ENCODE measurements at regions not wholly inside any gene's neighbourhood (a gene's known extent, or its start where the extent isn't known, plus 50 kb on each side); places are given as distances from the start of the nearest gene placed in this dataset.

DNA sequence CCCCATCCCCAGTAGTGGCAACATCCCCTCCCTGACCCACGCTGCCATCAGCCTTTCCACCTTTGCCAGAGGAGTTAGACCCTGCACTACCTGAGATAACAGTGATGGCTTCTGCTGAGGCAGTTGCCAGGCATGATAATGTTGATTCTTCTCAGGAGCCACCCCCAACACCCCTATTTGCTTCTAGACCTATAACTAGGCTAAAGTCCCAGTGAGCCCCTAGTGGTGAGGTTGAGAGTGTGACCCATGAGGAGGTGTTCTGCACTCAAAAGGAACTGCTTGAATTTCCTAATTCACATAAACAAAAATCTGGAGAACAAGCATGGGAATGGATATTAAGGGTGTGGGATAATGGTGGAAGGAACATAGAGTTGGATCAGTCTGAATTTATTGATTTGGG, 159.6 kb upstream of the COL11A1 start:
- no peak for ATAC-seq (ENCODE audit: insufficient read depth, low FRiP score)
- H3K27ac ChIP-seq (ENCODE audit: low read depth in 1 of 2, low read length in 1 of 2) = no peak overlapping the region
- H3K27me3 ChIP-seq (ENCODE audit: control insufficient read depth in 3 of 3, insufficient read depth in 3 of 3, low read length in 2 of 3) = no peaks in the 10 kb centered on the region
- 64 to 88% methylated on average over 1 of the region's 1 CpG for WGBS, 2 donors
- no peak overlapping the region for H3K4me3 ChIP-seq
- no peak overlapping the region for H3K9ac ChIP-seq (ENCODE audit: insufficient read depth in 1 of 2, low read length in 2 of 2)
- no peak for DNase-seq
- TF ChIP-seq, protein P1, sequence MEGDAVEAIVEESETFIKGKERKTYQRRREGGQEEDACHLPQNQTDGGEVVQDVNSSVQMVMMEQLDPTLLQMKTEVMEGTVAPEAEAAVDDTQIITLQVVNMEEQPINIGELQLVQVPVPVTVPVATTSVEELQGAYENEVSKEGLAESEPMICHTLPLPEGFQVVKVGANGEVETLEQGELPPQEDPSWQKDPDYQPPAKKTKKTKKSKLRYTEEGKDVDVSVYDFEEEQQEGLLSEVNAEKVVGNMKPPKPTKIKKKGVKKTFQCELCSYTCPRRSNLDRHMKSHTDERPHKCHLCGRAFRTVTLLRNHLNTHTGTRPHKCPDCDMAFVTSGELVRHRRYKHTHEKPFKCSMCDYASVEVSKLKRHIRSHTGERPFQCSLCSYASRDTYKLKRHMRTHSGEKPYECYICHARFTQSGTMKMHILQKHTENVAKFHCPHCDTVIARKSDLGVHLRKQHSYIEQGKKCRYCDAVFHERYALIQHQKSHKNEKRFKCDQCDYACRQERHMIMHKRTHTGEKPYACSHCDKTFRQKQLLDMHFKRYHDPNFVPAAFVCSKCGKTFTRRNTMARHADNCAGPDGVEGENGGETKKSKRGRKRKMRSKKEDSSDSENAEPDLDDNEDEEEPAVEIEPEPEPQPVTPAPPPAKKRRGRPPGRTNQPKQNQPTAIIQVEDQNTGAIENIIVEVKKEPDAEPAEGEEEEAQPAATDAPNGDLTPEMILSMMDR (IDR thresholded peaks at IDR 0.05; ENCODE audit: control extremely low read depth, extremely low read depth) = no peak
- no peaks in the 10 kb centered on the region for H3K4me1 ChIP-seq (ENCODE audit: control insufficient read depth in 5 of 5, insufficient read depth in 5 of 5, low read length in 5 of 5)
- no peaks in the 10 kb centered on the region for H3K36me3 ChIP-seq (ENCODE audit: control insufficient read depth in 4 of 4, insufficient read depth in 4 of 4, low read length in 4 of 4)
- H3K9me3 ChIP-seq (ENCODE audit: control insufficient read depth in 4 of 4, insufficient read depth in 3 of 4, low read length in 3 of 4) = no peaks in the 10 kb centered on the region

DNA sequence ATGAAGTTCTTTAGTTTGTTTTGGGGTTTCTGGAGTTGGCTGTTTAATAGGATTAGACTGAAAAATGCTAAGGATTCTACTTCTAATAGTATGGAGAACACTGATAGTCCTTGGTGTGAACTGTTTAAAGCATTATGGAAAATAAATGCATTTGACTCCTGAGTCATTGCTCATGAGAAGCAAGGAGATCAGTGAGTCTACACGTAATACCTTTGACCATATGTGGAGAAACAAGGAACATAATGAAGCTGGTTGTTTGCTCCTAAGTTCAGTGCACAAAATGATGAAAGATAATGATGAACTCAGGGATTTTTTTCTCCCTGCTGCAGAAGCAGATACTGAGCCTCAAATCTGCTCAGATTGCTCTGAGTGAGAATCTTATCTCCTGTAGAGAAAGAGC, 158.9 kb upstream of the COL11A1 start:
- Histone ChIP-seq H3K27ac (ENCODE audit: low read depth in 1 of 2, low read length in 1 of 2) (no peak overlapping the region), H3K4me3 (no peak overlapping the region), H3K27me3 (ENCODE audit: control insufficient read depth in 3 of 3, insufficient read depth in 3 of 3, low read length in 2 of 3) (no peaks in the 10 kb centered on the region), H3K9ac (ENCODE audit: insufficient read depth in 1 of 2, low read length in 2 of 2) (no peak overlapping the region), H3K36me3 (ENCODE audit: control insufficient read depth in 4 of 4, insufficient read depth in 4 of 4, low read length in 4 of 4) (no peaks in the 10 kb centered on the region), H3K9me3 (ENCODE audit: control insufficient read depth in 4 of 4, insufficient read depth in 3 of 4, low read length in 3 of 4) (no peaks in the 10 kb centered on the region), H3K4me1 (ENCODE audit: control insufficient read depth in 5 of 5, insufficient read depth in 5 of 5, low read length in 5 of 5) (no peaks in the 10 kb centered on the region)
- no peak for ATAC-seq (ENCODE audit: insufficient read depth, low FRiP score)
- TF ChIP-seq, protein P1 (IDR thresholded peaks at IDR 0.05; ENCODE audit: control extremely low read depth, extremely low read depth) = no peak
- DNase-seq = no peak
- 74 to 85% methylated on average over 1 of the region's 1 CpG for WGBS, 2 donors

DNA sequence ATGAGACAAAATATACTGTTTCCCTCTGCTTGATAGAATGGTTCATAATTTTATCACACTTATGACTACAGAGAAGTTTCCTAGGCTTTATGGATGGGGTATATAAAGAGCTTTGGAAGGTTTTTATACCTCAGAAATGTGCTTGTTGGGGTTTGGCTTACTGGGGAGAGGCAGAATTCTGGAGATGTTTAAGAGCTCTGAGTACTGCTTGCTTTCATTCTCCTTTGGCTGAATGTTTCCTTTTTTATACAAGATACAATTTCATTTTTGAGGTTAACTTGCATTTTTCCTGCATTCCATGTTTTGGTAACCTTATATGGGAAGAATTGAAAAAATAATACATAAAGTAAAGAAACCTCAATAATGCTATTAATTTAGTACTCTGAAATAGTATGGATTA, 157.7 kb upstream of the COL11A1 start:
- ATAC-seq (ENCODE audit: insufficient read depth, low FRiP score) (no peak), DNase-seq (no peak)
- Histone ChIP-seq H3K9me3 (ENCODE audit: control insufficient read depth in 4 of 4, insufficient read depth in 3 of 4, low read length in 3 of 4) (no peaks in the 10 kb centered on the region), H3K27me3 (ENCODE audit: control insufficient read depth in 3 of 3, insufficient read depth in 3 of 3, low read length in 2 of 3) (no peaks in the 10 kb centered on the region), H3K4me1 (ENCODE audit: control insufficient read depth in 5 of 5, insufficient read depth in 5 of 5, low read length in 5 of 5) (no peaks in the 10 kb centered on the region), H3K9ac (ENCODE audit: insufficient read depth in 1 of 2, low read length in 2 of 2) (no peak overlapping the region), H3K4me3 (no peak overlapping the region), H3K27ac (ENCODE audit: low read depth in 1 of 2, low read length in 1 of 2) (no peak overlapping the region), H3K36me3 (ENCODE audit: control insufficient read depth in 4 of 4, insufficient read depth in 4 of 4, low read length in 4 of 4) (no peaks in the 10 kb centered on the region)
- TF ChIP-seq, protein P1 (IDR thresholded peaks at IDR 0.05; ENCODE audit: control extremely low read depth, extremely low read depth) = no peak

DNA sequence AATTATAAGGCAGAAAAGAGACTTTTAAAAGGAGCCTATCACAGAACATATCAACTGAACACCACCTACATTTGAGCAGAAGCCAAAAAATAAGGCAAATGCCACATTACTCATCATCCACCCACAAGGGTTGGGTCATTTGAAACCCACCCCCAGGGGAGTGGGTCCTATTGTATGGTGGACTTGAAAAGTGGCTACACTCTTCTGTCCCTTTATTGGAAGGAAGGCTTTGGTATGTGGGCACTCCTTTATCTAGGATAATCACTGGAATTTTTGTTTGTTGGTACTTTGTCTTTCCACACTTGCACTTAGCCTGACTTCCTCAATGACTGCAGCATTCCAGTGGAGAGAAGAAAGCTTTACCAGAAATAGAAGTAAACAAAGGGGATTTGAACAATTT, 157.2 kb upstream of the COL11A1 start:
- TF ChIP-seq, protein P1 (IDR thresholded peaks at IDR 0.05; ENCODE audit: control extremely low read depth, extremely low read depth) = no peak

More for the DNA sequence above, 157.2 kb upstream of the COL11A1 start:
- Histone ChIP-seq H3K36me3 (ENCODE audit: control insufficient read depth in 4 of 4, insufficient read depth in 4 of 4, low read length in 4 of 4) (no peaks in the 10 kb centered on the region), H3K9me3 (ENCODE audit: control insufficient read depth in 4 of 4, insufficient read depth in 3 of 4, low read length in 3 of 4) (no peaks in the 10 kb centered on the region), H3K4me1 (ENCODE audit: control insufficient read depth in 5 of 5, insufficient read depth in 5 of 5, low read length in 5 of 5) (no peaks in the 10 kb centered on the region), H3K27me3 (ENCODE audit: control insufficient read depth in 3 of 3, insufficient read depth in 3 of 3, low read length in 2 of 3) (no peaks in the 10 kb centered on the region), H3K4me3 (no peak overlapping the region), H3K27ac (ENCODE audit: low read depth in 1 of 2, low read length in 1 of 2) (no peak overlapping the region), H3K9ac (ENCODE audit: insufficient read depth in 1 of 2, low read length in 2 of 2) (no peak overlapping the region)
- ATAC-seq (ENCODE audit: insufficient read depth, low FRiP score) (no peak), DNase-seq (no peak)
